H1 (cell line): ENCODE measurements at regions not wholly inside any gene's neighbourhood (a gene's known extent, or its start where the extent isn't known, plus 50 kb on each side); places are given as distances from the start of the nearest gene placed in this dataset.

Experiments
- CTCF ChIA-PET: fragments of 300-600 bp; sonication (Branson Sonifier 250); formaldehyde crosslinking; loops from one replicate; lab custom pipeline; 2021; ENCODE audit not compliant: partially characterized antibody; lab: Charles Lee
- POLR2A ChIA-PET: fragments of 300-600 bp; sonication (Branson Sonifier 250); formaldehyde crosslinking; loops from one replicate; lab custom pipeline; 2021; ENCODE audit warnings: inconsistent platforms; ENCODE audit not compliant: partially characterized antibody; lab: Charles Lee
- DNase-seq, 2 experiments: peaks; one replicate each; pipeline versions ENCODE4 v3.0.0 to v3.0.0-alpha.2; 2010 to 2022; ENCODE audit warnings: low spot score in 2 of 2, low read depth in 1 of 2, mixed read lengths in 1 of 2
- FAIRE-seq: peaks from 2 replicates; lab custom pipeline; 2011; peaks lifted over from hg19 to GRCh38; lab: Jason Lieb, UNC
- H2AFZ ChIP-seq: 2 replicates; pipeline ENCODE4 v1.8.1; 2012; ENCODE audit warnings: low read length, inconsistent platforms
- H2AK5ac ChIP-seq: 2 replicates; pipeline ENCODE4 v1.6.1; 2013; ENCODE audit warnings: low read depth, low read length
- H2BK120ac ChIP-seq: replicated peaks from 2 replicates; pipeline ENCODE3; 2013; ENCODE audit warnings: low read depth, low read length, inconsistent platforms
- H2BK12ac ChIP-seq: 2 replicates; pipeline ENCODE4 v1.6.1; 2013; ENCODE audit warnings: low read depth, low read length
- H2BK15ac ChIP-seq: 2 replicates; pipeline ENCODE4 v1.6.1; 2013; ENCODE audit warnings: low read length
- H2BK20ac ChIP-seq: 2 replicates; pipeline ENCODE4 v1.6.1; 2013; ENCODE audit warnings: low read length
- H2BK5ac ChIP-seq: 2 replicates; pipeline ENCODE4 v1.6.1; 2013; ENCODE audit warnings: low read depth, low read length
- H3K14ac ChIP-seq: 2 replicates; pipeline ENCODE4 v1.6.1; 2013; ENCODE audit warnings: inconsistent platforms; ENCODE audit not compliant: insufficient read length
- H3K18ac ChIP-seq: 2 replicates; pipeline ENCODE4 v1.6.1; 2013; ENCODE audit warnings: low read length; ENCODE audit errors: extremely low read depth
- H3K23ac ChIP-seq: 2 replicates; pipeline ENCODE4 v1.6.1; 2013; ENCODE audit warnings: inconsistent platforms; ENCODE audit not compliant: insufficient read length
- H3K23me2 ChIP-seq: 2 replicates; pipeline ENCODE4 v1.6.1; 2013; ENCODE audit warnings: low read depth, low read length
- H3K27ac ChIP-seq: 2 replicates; pipeline ENCODE4 v1.6.1; 2011; ENCODE audit warnings: low read depth, low read length, inconsistent platforms
- H3K27me3 ChIP-seq, 4 experiments: replicated peaks in 1 of 4; 1 replicate in 1 of 4; 2 replicates in 3 of 4; pipeline versions ENCODE4 v1.6.1 to v1.8.1; 2011 to 2013; ENCODE audit warnings: low read length in 3 of 4, mild to moderate bottlenecking in 3 of 4, inconsistent platforms in 2 of 4, mixed read lengths in 2 of 4, moderate library complexity in 1 of 4; ENCODE audit not compliant: control insufficient read depth in 3 of 4, insufficient read depth in 3 of 4; ENCODE audit errors: extremely low read depth in 1 of 4
- H3K36me3 ChIP-seq, 4 experiments: 2 replicates each; pipeline versions ENCODE4 v1.6.1 to v1.8.1; 2011 to 2013; ENCODE audit warnings: mild to moderate bottlenecking in 4 of 4, low read length in 3 of 4, moderate library complexity in 2 of 4, control low read depth in 1 of 4, inconsistent platforms in 1 of 4; ENCODE audit not compliant: insufficient read depth in 4 of 4, control insufficient read depth in 2 of 4
- H3K4ac ChIP-seq: replicated peaks from 2 replicates; pipeline ENCODE3; 2013; ENCODE audit warnings: low read length, low read depth, mixed read lengths, inconsistent platforms; ENCODE audit not compliant: insufficient read length
- H3K4me1 ChIP-seq, 4 experiments: replicated peaks in 1 of 4; 1 replicate in 1 of 4; 2 replicates in 3 of 4; pipeline versions ENCODE4 v1.6.1 to v1.8.1; 2011 to 2013; ENCODE audit warnings: low read length in 3 of 4, inconsistent platforms in 2 of 4, mixed read lengths in 1 of 4; ENCODE audit not compliant: insufficient read depth in 4 of 4, control insufficient read depth in 3 of 4
- H3K4me2 ChIP-seq, 2 experiments: 2 replicates each; pipeline versions ENCODE4 v1.6.1 to v1.8.1; 2011 to 2013; ENCODE audit warnings: low read depth in 2 of 2, low read length in 2 of 2, control low read depth in 1 of 2, inconsistent platforms in 1 of 2, mild to moderate bottlenecking in 1 of 2; ENCODE audit not compliant: insufficient read depth in 1 of 2
- H3K4me3 ChIP-seq, 4 experiments: fragments of 200-600, 300-600 bp in 1 of 4; sonication (generic), shearing (Covaris generic), sonication (Bioruptor Twin) in 1 of 4; 2 replicates each; pipeline versions ENCODE4 v1.5.1 to v1.8.1; 2011 to 2016; ENCODE audit warnings: low read length in 4 of 4, low read depth in 3 of 4, control low read depth in 2 of 4, inconsistent platforms in 2 of 4, mild to moderate bottlenecking in 2 of 4, mixed read lengths in 1 of 4, moderate library complexity in 1 of 4; ENCODE audit not compliant: insufficient read depth in 2 of 4; ENCODE audit errors: extremely low read depth in 1 of 4
- H3K56ac ChIP-seq: replicated peaks from 2 replicates; pipeline ENCODE3; 2013; ENCODE audit warnings: low read depth, mild to moderate bottlenecking, mixed read lengths, low read length, inconsistent platforms; ENCODE audit not compliant: insufficient read length
- H3K79me1 ChIP-seq: 2 replicates; pipeline ENCODE4 v1.6.1; 2013; ENCODE audit warnings: low read depth, low read length, control low read depth
- H3K79me2 ChIP-seq, 2 experiments: 2 replicates each; pipeline versions ENCODE4 v1.6.1 to v1.8.1; 2012 to 2013; ENCODE audit warnings: low read length in 2 of 2, mild to moderate bottlenecking in 2 of 2, inconsistent platforms in 1 of 2; ENCODE audit not compliant: insufficient read depth in 2 of 2, control insufficient read depth in 1 of 2
- H3K9ac ChIP-seq, 4 experiments: replicated peaks in 1 of 4; 1 replicate in 1 of 4; 2 replicates in 3 of 4; pipeline versions ENCODE4 v1.6.1 to v1.8.1; 2011 to 2013; ENCODE audit warnings: low read depth in 3 of 4, low read length in 3 of 4, control low read depth in 2 of 4, mild to moderate bottlenecking in 2 of 4, moderate library complexity in 2 of 4, inconsistent platforms in 1 of 4; ENCODE audit errors: extremely low read depth in 1 of 4
- H3K9me3 ChIP-seq, 2 experiments: 2 replicates each; pipeline versions ENCODE4 v1.6.1 to v1.8.1; 2012 to 2013; ENCODE audit warnings: mild to moderate bottlenecking in 2 of 2, moderate library complexity in 2 of 2, control low read depth in 1 of 2, inconsistent platforms in 1 of 2, low read depth in 1 of 2, low read length in 1 of 2, mixed read lengths in 1 of 2; ENCODE audit not compliant: insufficient read depth in 2 of 2
- H4K20me1 ChIP-seq, 2 experiments: replicated peaks in 1 of 2; 2 replicates each; pipeline versions ENCODE3 to v1.8.1; 2011 to 2013; ENCODE audit warnings: inconsistent platforms in 2 of 2, low read length in 2 of 2, mild to moderate bottlenecking in 1 of 2; ENCODE audit not compliant: insufficient read depth in 2 of 2, control insufficient read depth in 1 of 2
- H4K5ac ChIP-seq: 2 replicates; pipeline ENCODE4 v1.6.1; 2013; ENCODE audit warnings: low read length, low read depth, mixed read lengths, inconsistent platforms; ENCODE audit not compliant: insufficient read length
- H4K8ac ChIP-seq: 2 replicates; pipeline ENCODE4 v1.8.0; 2013; ENCODE audit warnings: mild to moderate bottlenecking, moderate library complexity, low read length, inconsistent platforms; ENCODE audit not compliant: insufficient read depth; ENCODE audit errors: extremely low read depth
- H4K91ac ChIP-seq: replicated peaks from 2 replicates; pipeline ENCODE3; 2013; ENCODE audit warnings: low read length, mixed read lengths, inconsistent platforms; ENCODE audit not compliant: insufficient read length
- GABPA ChIP-seq: IDR thresholded peaks from 2 replicates; pipeline ENCODE4 v1.6.1; 2011; ENCODE audit warnings: mild to moderate bottlenecking, low read length, moderate library complexity, borderline replicate concordance; ENCODE audit not compliant: insufficient read depth
- GTF2F1 ChIP-seq: IDR thresholded peaks from 2 replicates; pipeline ENCODE4 v1.6.1; 2012; ENCODE audit warnings: low read depth, low read length, improper control_type of control experiment, borderline replicate concordance
- JUN ChIP-seq: IDR thresholded peaks from 2 replicates; pipeline ENCODE4 v1.6.1; 2011; ENCODE audit warnings: low read depth, mild to moderate bottlenecking, improper control_type of control experiment, low read length
- JUND ChIP-seq: IDR thresholded peaks from 2 replicates; pipeline ENCODE4 v1.6.1; 2011; ENCODE audit warnings: mild to moderate bottlenecking, improper control_type of control experiment, low read length
- KDM4A ChIP-seq: IDR thresholded peaks from one replicate; pipeline ENCODE4 v1.7.1; 2012; ENCODE audit warnings: low read depth, mild to moderate bottlenecking, moderate library complexity, low read length, inconsistent platforms; ENCODE audit not compliant: severe bottlenecking
- NANOG ChIP-seq: IDR thresholded peaks from 2 replicates; pipeline ENCODE4 v1.6.1; 2011; ENCODE audit warnings: low read length, low read depth, mild to moderate bottlenecking, inconsistent platforms; ENCODE audit not compliant: insufficient read depth, poor library complexity, severe bottlenecking
- POLR2AphosphoS5 ChIP-seq: IDR thresholded peaks from 2 replicates; pipeline ENCODE4 v1.6.1; 2011; ENCODE audit warnings: low read depth, low read length
- TAF1 ChIP-seq: IDR thresholded peaks from 2 replicates; pipeline ENCODE4 v1.6.1; 2011; ENCODE audit warnings: mild to moderate bottlenecking, low read depth, low read length
- TEAD4 ChIP-seq: IDR thresholded peaks from 2 replicates; pipeline ENCODE4 v1.6.1; 2012; ENCODE audit warnings: low read depth, low read length, inconsistent platforms, mixed read lengths
- ZNF274 ChIP-seq: IDR thresholded peaks from 2 replicates; pipeline ENCODE4 v1.7.0; 2012; ENCODE audit warnings: low read length, borderline replicate concordance; ENCODE audit errors: extremely low read depth

DNA sequence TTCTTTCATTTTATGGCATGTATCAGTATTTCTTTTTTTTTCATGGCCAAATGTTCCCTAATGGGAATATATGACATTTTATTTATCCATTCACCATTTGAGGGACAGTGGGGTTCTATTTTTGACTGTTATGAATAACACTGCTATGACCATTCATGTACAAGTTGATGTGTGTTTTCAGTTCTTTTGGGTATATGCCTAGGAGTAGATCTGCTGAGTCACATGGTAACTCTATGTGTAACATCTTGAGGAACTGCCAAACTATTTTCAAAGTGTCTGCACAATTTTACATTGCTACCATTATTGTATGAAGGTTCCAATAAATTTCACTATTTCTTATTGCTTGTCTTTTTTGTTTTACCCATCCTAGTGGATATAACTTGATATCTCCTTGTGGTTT is 223.0 kb downstream of the TANC2 start:
- H3K4me1 ChIP-seq = no peaks in the 10 kb centered on the region
- TF ChIP-seq GABPA (no peak), TEAD4 (no peak), JUND (no peak), JUN (no peak), POLR2AphosphoS5 (no peak), KDM4A (no peak), ZNF274 (no peak), GTF2F1 (no peak), TAF1 (no peak), NANOG (no peak)
- TF ChIP-seq, all 59 proteins: peak for 0
- Histone ChIP-seq H3K23me2 (no peaks in the 10 kb centered on the region), H3K79me2 (no peaks in the 10 kb centered on the region), H3K14ac (no peak overlapping the region), H2BK5ac (no peak overlapping the region), H3K4me3 (no peak overlapping the region), H3K27me3 (no peaks in the 10 kb centered on the region), H2BK12ac (no peak overlapping the region), H2AFZ (no peak overlapping the region), H2BK20ac (no peak overlapping the region), H3K4ac (no peak overlapping the region), H3K9ac (no peak overlapping the region), H3K56ac (no peak overlapping the region), H2BK15ac (no peak overlapping the region), H3K4me2 (no peak overlapping the region), H2BK120ac (no peak overlapping the region), H2AK5ac (no peak overlapping the region), H3K27ac (no peak overlapping the region), H4K20me1 (no peaks in the 10 kb centered on the region), H3K36me3 (no peaks in the 10 kb centered on the region), H3K9me3 (no peaks in the 10 kb centered on the region), H3K18ac (no peak overlapping the region), H4K91ac (no peak overlapping the region), H3K79me1 (no peaks in the 10 kb centered on the region), H4K5ac (no peak overlapping the region), H3K23ac (no peak overlapping the region), H4K8ac (no peak overlapping the region)
- ChIA-PET CTCF (interaction anchor here (0.6 kb wide), 1 partner anchor 238 kb away, joined by 4 read pairs; no protein-coding TSS in a partner anchor), POLR2A (no interaction called here)
- DNase-seq = no peak
- no peak for FAIRE-seq
